H1 (cell line): ENCODE measurements at regions not wholly inside any gene's neighbourhood (a gene's known extent, or its start where the extent isn't known, plus 50 kb on each side); places are given as distances from the start of the nearest gene placed in this dataset.

Experiments used
- CTCF ChIA-PET: fragments of 300-600 bp; sonication (Branson Sonifier 250); formaldehyde crosslinking; loops from one replicate; lab custom pipeline; 2021; ENCODE audit not compliant: partially characterized antibody; lab: Charles Lee
- POLR2A ChIA-PET: fragments of 300-600 bp; sonication (Branson Sonifier 250); formaldehyde crosslinking; loops from one replicate; lab custom pipeline; 2021; ENCODE audit warnings: inconsistent platforms; ENCODE audit not compliant: partially characterized antibody; lab: Charles Lee
- DNase-seq, 2 experiments: peaks; one replicate each; pipeline versions ENCODE4 v3.0.0 to v3.0.0-alpha.2; 2010 to 2022; ENCODE audit warnings: low spot score in 2 of 2, low read depth in 1 of 2, mixed read lengths in 1 of 2
- FAIRE-seq: peaks from 2 replicates; lab custom pipeline; 2011; peaks lifted over from hg19 to GRCh38; lab: Jason Lieb, UNC
- H2AFZ ChIP-seq: 2 replicates; pipeline ENCODE4 v1.8.1; 2012; ENCODE audit warnings: low read length, inconsistent platforms
- H2AK5ac ChIP-seq: 2 replicates; pipeline ENCODE4 v1.6.1; 2013; ENCODE audit warnings: low read depth, low read length
- H2BK120ac ChIP-seq: replicated peaks from 2 replicates; pipeline ENCODE3; 2013; ENCODE audit warnings: low read depth, low read length, inconsistent platforms
- H2BK12ac ChIP-seq: 2 replicates; pipeline ENCODE4 v1.6.1; 2013; ENCODE audit warnings: low read depth, low read length
- H2BK15ac ChIP-seq: 2 replicates; pipeline ENCODE4 v1.6.1; 2013; ENCODE audit warnings: low read length
- H2BK20ac ChIP-seq: 2 replicates; pipeline ENCODE4 v1.6.1; 2013; ENCODE audit warnings: low read length
- H2BK5ac ChIP-seq: 2 replicates; pipeline ENCODE4 v1.6.1; 2013; ENCODE audit warnings: low read depth, low read length
- H3K14ac ChIP-seq: 2 replicates; pipeline ENCODE4 v1.6.1; 2013; ENCODE audit warnings: inconsistent platforms; ENCODE audit not compliant: insufficient read length
- H3K18ac ChIP-seq: 2 replicates; pipeline ENCODE4 v1.6.1; 2013; ENCODE audit warnings: low read length; ENCODE audit errors: extremely low read depth
- H3K23ac ChIP-seq: 2 replicates; pipeline ENCODE4 v1.6.1; 2013; ENCODE audit warnings: inconsistent platforms; ENCODE audit not compliant: insufficient read length
- H3K23me2 ChIP-seq: 2 replicates; pipeline ENCODE4 v1.6.1; 2013; ENCODE audit warnings: low read depth, low read length
- H3K27ac ChIP-seq: 2 replicates; pipeline ENCODE4 v1.6.1; 2011; ENCODE audit warnings: low read depth, low read length, inconsistent platforms
- H3K27me3 ChIP-seq, 4 experiments: replicated peaks in 1 of 4; 1 replicate in 1 of 4; 2 replicates in 3 of 4; pipeline versions ENCODE4 v1.6.1 to v1.8.1; 2011 to 2013; ENCODE audit warnings: low read length in 3 of 4, mild to moderate bottlenecking in 3 of 4, inconsistent platforms in 2 of 4, mixed read lengths in 2 of 4, moderate library complexity in 1 of 4; ENCODE audit not compliant: control insufficient read depth in 3 of 4, insufficient read depth in 3 of 4; ENCODE audit errors: extremely low read depth in 1 of 4
- H3K36me3 ChIP-seq, 4 experiments: 2 replicates each; pipeline versions ENCODE4 v1.6.1 to v1.8.1; 2011 to 2013; ENCODE audit warnings: mild to moderate bottlenecking in 4 of 4, low read length in 3 of 4, moderate library complexity in 2 of 4, control low read depth in 1 of 4, inconsistent platforms in 1 of 4; ENCODE audit not compliant: insufficient read depth in 4 of 4, control insufficient read depth in 2 of 4
- H3K4ac ChIP-seq: replicated peaks from 2 replicates; pipeline ENCODE3; 2013; ENCODE audit warnings: low read length, low read depth, mixed read lengths, inconsistent platforms; ENCODE audit not compliant: insufficient read length
- H3K4me1 ChIP-seq, 4 experiments: replicated peaks in 1 of 4; 1 replicate in 1 of 4; 2 replicates in 3 of 4; pipeline versions ENCODE4 v1.6.1 to v1.8.1; 2011 to 2013; ENCODE audit warnings: low read length in 3 of 4, inconsistent platforms in 2 of 4, mixed read lengths in 1 of 4; ENCODE audit not compliant: insufficient read depth in 4 of 4, control insufficient read depth in 3 of 4
- H3K4me2 ChIP-seq, 2 experiments: 2 replicates each; pipeline versions ENCODE4 v1.6.1 to v1.8.1; 2011 to 2013; ENCODE audit warnings: low read depth in 2 of 2, low read length in 2 of 2, control low read depth in 1 of 2, inconsistent platforms in 1 of 2, mild to moderate bottlenecking in 1 of 2; ENCODE audit not compliant: insufficient read depth in 1 of 2
- H3K4me3 ChIP-seq, 4 experiments: fragments of 200-600, 300-600 bp in 1 of 4; sonication (generic), shearing (Covaris generic), sonication (Bioruptor Twin) in 1 of 4; 2 replicates each; pipeline versions ENCODE4 v1.5.1 to v1.8.1; 2011 to 2016; ENCODE audit warnings: low read length in 4 of 4, low read depth in 3 of 4, control low read depth in 2 of 4, inconsistent platforms in 2 of 4, mild to moderate bottlenecking in 2 of 4, mixed read lengths in 1 of 4, moderate library complexity in 1 of 4; ENCODE audit not compliant: insufficient read depth in 2 of 4; ENCODE audit errors: extremely low read depth in 1 of 4
- H3K56ac ChIP-seq: replicated peaks from 2 replicates; pipeline ENCODE3; 2013; ENCODE audit warnings: low read depth, mild to moderate bottlenecking, mixed read lengths, low read length, inconsistent platforms; ENCODE audit not compliant: insufficient read length
- H3K79me1 ChIP-seq: 2 replicates; pipeline ENCODE4 v1.6.1; 2013; ENCODE audit warnings: low read depth, low read length, control low read depth
- H3K79me2 ChIP-seq, 2 experiments: 2 replicates each; pipeline versions ENCODE4 v1.6.1 to v1.8.1; 2012 to 2013; ENCODE audit warnings: low read length in 2 of 2, mild to moderate bottlenecking in 2 of 2, inconsistent platforms in 1 of 2; ENCODE audit not compliant: insufficient read depth in 2 of 2, control insufficient read depth in 1 of 2
- H3K9ac ChIP-seq, 4 experiments: replicated peaks in 1 of 4; 1 replicate in 1 of 4; 2 replicates in 3 of 4; pipeline versions ENCODE4 v1.6.1 to v1.8.1; 2011 to 2013; ENCODE audit warnings: low read depth in 3 of 4, low read length in 3 of 4, control low read depth in 2 of 4, mild to moderate bottlenecking in 2 of 4, moderate library complexity in 2 of 4, inconsistent platforms in 1 of 4; ENCODE audit errors: extremely low read depth in 1 of 4
- H3K9me3 ChIP-seq, 2 experiments: 2 replicates each; pipeline versions ENCODE4 v1.6.1 to v1.8.1; 2012 to 2013; ENCODE audit warnings: mild to moderate bottlenecking in 2 of 2, moderate library complexity in 2 of 2, control low read depth in 1 of 2, inconsistent platforms in 1 of 2, low read depth in 1 of 2, low read length in 1 of 2, mixed read lengths in 1 of 2; ENCODE audit not compliant: insufficient read depth in 2 of 2
- H4K20me1 ChIP-seq, 2 experiments: replicated peaks in 1 of 2; 2 replicates each; pipeline versions ENCODE3 to v1.8.1; 2011 to 2013; ENCODE audit warnings: inconsistent platforms in 2 of 2, low read length in 2 of 2, mild to moderate bottlenecking in 1 of 2; ENCODE audit not compliant: insufficient read depth in 2 of 2, control insufficient read depth in 1 of 2
- H4K5ac ChIP-seq: 2 replicates; pipeline ENCODE4 v1.6.1; 2013; ENCODE audit warnings: low read length, low read depth, mixed read lengths, inconsistent platforms; ENCODE audit not compliant: insufficient read length
- H4K8ac ChIP-seq: 2 replicates; pipeline ENCODE4 v1.8.0; 2013; ENCODE audit warnings: mild to moderate bottlenecking, moderate library complexity, low read length, inconsistent platforms; ENCODE audit not compliant: insufficient read depth; ENCODE audit errors: extremely low read depth
- H4K91ac ChIP-seq: replicated peaks from 2 replicates; pipeline ENCODE3; 2013; ENCODE audit warnings: low read length, mixed read lengths, inconsistent platforms; ENCODE audit not compliant: insufficient read length
- ASH2L ChIP-seq: fragments of 200-600, 300-600 bp; sonication (generic); IDR thresholded peaks from one replicate; pipeline ENCODE4 v1.7.1; 2017; ENCODE audit warnings: low read length
- ATF2 ChIP-seq: IDR thresholded peaks from 2 replicates; pipeline ENCODE4 v1.6.1; 2012; ENCODE audit warnings: low read length, inconsistent platforms
- CHD1 ChIP-seq: IDR thresholded peaks from 2 replicates; pipeline ENCODE4 v1.6.1; 2012; ENCODE audit warnings: low read depth, low read length, improper control_type of control experiment
- EP300 ChIP-seq, 2 experiments: IDR thresholded peaks; 1 replicate in 1 of 2; 2 replicates in 1 of 2; pipeline ENCODE4 v1.6.1; 2011 to 2012; ENCODE audit warnings: low read depth in 2 of 2, low read length in 2 of 2, mild to moderate bottlenecking in 2 of 2, borderline replicate concordance in 1 of 2, inconsistent platforms in 1 of 2, moderate library complexity in 1 of 2
- HDAC2 ChIP-seq, 2 experiments: fragments of 300-600 bp in 1 of 2; sonication (generic) in 1 of 2; IDR thresholded peaks; 2 replicates each; pipeline ENCODE4 v1.6.1; 2011 to 2012; ENCODE audit warnings: low read depth in 2 of 2, low read length in 2 of 2, mild to moderate bottlenecking in 2 of 2, moderate library complexity in 2 of 2, borderline replicate concordance in 1 of 2, inconsistent platforms in 1 of 2
- MAFK ChIP-seq: IDR thresholded peaks from 2 replicates; pipeline ENCODE4 v1.6.1; 2012; ENCODE audit warnings: low read depth, mild to moderate bottlenecking, improper control_type of control experiment, low read length
- SAP30 ChIP-seq: fragments of 300-600 bp; sonication (generic); IDR thresholded peaks from 2 replicates; pipeline ENCODE4 v1.7.1; 2012; ENCODE audit warnings: low read length, moderate library complexity, mild to moderate bottlenecking, inconsistent platforms; ENCODE audit not compliant: insufficient read depth, insufficient replicate concordance
- SIX5 ChIP-seq: IDR thresholded peaks from 2 replicates; pipeline ENCODE4 v1.6.1; 2011; ENCODE audit warnings: mild to moderate bottlenecking, low read depth, low read length
- SRF ChIP-seq: IDR thresholded peaks from 2 replicates; pipeline ENCODE4 v1.6.1; 2011; ENCODE audit warnings: mild to moderate bottlenecking, low read depth, low read length, moderate library complexity
- USF2 ChIP-seq: IDR thresholded peaks from 2 replicates; pipeline ENCODE4 v1.6.1; 2011; ENCODE audit warnings: low read length, improper control_type of control experiment
- WGBS, 2 experiments: shearing (Covaris generic) in 1 of 2; methylation state at CpG; one replicate each; pipeline versions ENCODE4 v1.1.6 to v1.1.7; 2013 to 2015; ENCODE audit warnings: low lambda C conversion rate in 2 of 2, mixed read lengths in 2 of 2, inconsistent platforms in 1 of 2, low coverage in 1 of 2, missing lambda C conversion rate in 1 of 2; ENCODE audit not compliant: insufficient replicate concordance in 2 of 2, insufficient coverage in 1 of 2, insufficient read length in 1 of 2; ENCODE audit errors: extremely low coverage in 1 of 2, missing lambda C conversion rate in 1 of 2; 5-methylcytosine and 5-hydroxymethylcytosine counted together

GRCh38 chr4:134501973-134502643 lies 300.5 kb upstream of the PABPC4L start:
- H3K79me1 ChIP-seq, result no peaks in the 10 kb centered on the region
- H2BK15ac ChIP-seq, result no peak overlapping the region
- WGBS, 2 experiments, result 80% methylated on average over 10 of the region's 16 CpGs; no CpG with 5 or more reads in 1 of the 2 experiments
- H3K4me1 ChIP-seq, result no peaks in the 10 kb centered on the region
- H4K20me1 ChIP-seq, result no peaks in the 10 kb centered on the region
- no peak for FAIRE-seq
- no peak overlapping the region for H2BK5ac ChIP-seq
- no peak overlapping the region for H3K4me3 ChIP-seq
- H3K4me2 ChIP-seq, result no peak overlapping the region
- no peak overlapping the region for H3K27ac ChIP-seq
- ChIA-PET CTCF (interaction anchor here (1.3 kb wide), 1 partner anchor 16 kb away, joined by 3 read pairs; no protein-coding TSS in a partner anchor), POLR2A (interaction anchor here (1.4 kb wide), 1 partner anchor 16 kb away, joined by 3 read pairs; no protein-coding TSS in a partner anchor)
- H2BK120ac ChIP-seq, result no peak overlapping the region
- H3K56ac ChIP-seq, result no peak overlapping the region
- H3K18ac ChIP-seq, result no peak overlapping the region
- H3K23me2 ChIP-seq, result no peaks in the 10 kb centered on the region
- H2AFZ ChIP-seq, result no peak overlapping the region
- no peak overlapping the region for H3K14ac ChIP-seq
- no peak overlapping the region for H2BK20ac ChIP-seq
- no peaks in the 10 kb centered on the region for H3K79me2 ChIP-seq
- no peak overlapping the region for H4K91ac ChIP-seq
- DNase-seq, result no peak
- no peak overlapping the region for H3K23ac ChIP-seq
- H3K36me3 ChIP-seq, result peaks cover 0 to 4% (median 0%) of the 10 kb centered on the region in 4 experiments; a peak in 2 of 8 replicates
- no peak overlapping the region for H3K4ac ChIP-seq
- H2BK12ac ChIP-seq, result no peak overlapping the region
- H3K27me3 ChIP-seq, result no peaks in the 10 kb centered on the region
- H2AK5ac ChIP-seq, result no peak overlapping the region
- H3K9me3 ChIP-seq, result peaks cover 0 to 16% of the 10 kb centered on the region in 2 experiments; a peak in 2 of 4 replicates
- no peak overlapping the region for H4K8ac ChIP-seq
- H4K5ac ChIP-seq, result no peak overlapping the region
- H3K9ac ChIP-seq, result no peak overlapping the region
- TF ChIP-seq MAFK (no peak), SAP30 (no peak), ATF2 (no peak), SIX5 (no peak), EP300 (IDR thresholded peaks at IDR 0.05; ENCODE audit: borderline replicate concordance in 1 of 2, low read depth in 2 of 2, low read length in 2 of 2) (no peak), ASH2L (no peak), HDAC2 (IDR thresholded peaks at IDR 0.05; ENCODE audit: borderline replicate concordance in 1 of 2, low read depth in 2 of 2, low read length in 2 of 2) (no peak), SRF (no peak), USF2 (no peak), CHD1 (no peak)
